Esophagus muscularis mucosa (tissue), 3 donors: ENCODE measurements at regions not wholly inside any gene's neighbourhood (a gene's known extent, or its start where the extent isn't known, plus 50 kb on each side); places are given as distances from the start of the nearest gene placed in this dataset.

ENCODE experiments used
- POLR2A ChIP-seq: fragments of 450-650 bp; IDR thresholded peaks from one replicate; pipeline ENCODE4 v1.6.1; 2017; ENCODE audit warnings: antibody characterized with exemption, moderate library complexity, mild to moderate bottlenecking, low read depth
- TF ChIP-seq, protein P1 (sequence below), 3 experiments: fragments of 200-600 bp in 2 of 3; fragments of 450-650 bp in 1 of 3; sonication (generic) in 2 of 3; IDR thresholded peaks; one replicate each; pipeline ENCODE4 v1.5.1; 2017 to 2019; ENCODE audit warnings: antibody characterized with exemption in 3 of 3, mild to moderate bottlenecking in 2 of 3, moderate library complexity in 1 of 3

DNA sequence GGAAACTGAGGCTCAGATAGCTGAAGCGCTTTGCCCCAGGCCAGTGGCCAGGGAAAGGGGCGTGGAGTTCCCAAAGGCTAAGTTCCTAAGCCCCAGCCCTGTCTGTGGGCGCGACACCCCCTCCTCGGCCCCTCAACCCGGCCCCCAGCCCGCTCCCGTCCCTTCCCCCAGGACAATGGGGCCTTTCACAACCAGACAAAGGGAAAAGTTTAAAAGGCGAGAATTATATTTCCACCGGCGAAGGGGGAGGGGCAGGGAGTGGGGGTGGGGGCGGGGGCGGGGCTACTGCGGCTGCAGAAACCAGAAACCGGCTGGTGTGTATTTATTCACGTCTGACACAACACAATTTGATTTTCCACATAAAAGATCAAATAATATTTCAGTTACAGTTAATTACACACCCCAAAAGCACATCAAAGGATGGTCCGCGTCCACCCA, 192.1 kb downstream of the MN1 start:
- TF ChIP-seq, protein P1, sequence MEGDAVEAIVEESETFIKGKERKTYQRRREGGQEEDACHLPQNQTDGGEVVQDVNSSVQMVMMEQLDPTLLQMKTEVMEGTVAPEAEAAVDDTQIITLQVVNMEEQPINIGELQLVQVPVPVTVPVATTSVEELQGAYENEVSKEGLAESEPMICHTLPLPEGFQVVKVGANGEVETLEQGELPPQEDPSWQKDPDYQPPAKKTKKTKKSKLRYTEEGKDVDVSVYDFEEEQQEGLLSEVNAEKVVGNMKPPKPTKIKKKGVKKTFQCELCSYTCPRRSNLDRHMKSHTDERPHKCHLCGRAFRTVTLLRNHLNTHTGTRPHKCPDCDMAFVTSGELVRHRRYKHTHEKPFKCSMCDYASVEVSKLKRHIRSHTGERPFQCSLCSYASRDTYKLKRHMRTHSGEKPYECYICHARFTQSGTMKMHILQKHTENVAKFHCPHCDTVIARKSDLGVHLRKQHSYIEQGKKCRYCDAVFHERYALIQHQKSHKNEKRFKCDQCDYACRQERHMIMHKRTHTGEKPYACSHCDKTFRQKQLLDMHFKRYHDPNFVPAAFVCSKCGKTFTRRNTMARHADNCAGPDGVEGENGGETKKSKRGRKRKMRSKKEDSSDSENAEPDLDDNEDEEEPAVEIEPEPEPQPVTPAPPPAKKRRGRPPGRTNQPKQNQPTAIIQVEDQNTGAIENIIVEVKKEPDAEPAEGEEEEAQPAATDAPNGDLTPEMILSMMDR (IDR thresholded peaks at IDR 0.05), result no peak
- TF ChIP-seq POLR2A, result no peak
